GM12878 (cell line): ENCODE measurements at regions not wholly inside any gene's neighbourhood (a gene's known extent, or its start where the extent isn't known, plus 50 kb on each side); places are given as distances from the start of the nearest gene placed in this dataset.

Source experiments
- ATAC-seq: fragments of 200-7000 bp; cut with Tn5 transposase; 3 replicates; pipeline ENCODE4 v1.9.1; 2020; ENCODE audit warnings: mild to moderate bottlenecking, moderate library complexity
- BruUV-seq: library from RNA; stranded (reverse); fragments of 400-500 nt; replicated peaks from 2 replicates; lab custom pipeline; 2021; lab: Mats Ljungman, UMichigan
- CTCF ChIA-PET: fragments of 300-600 bp; sonication (Branson Sonifier 250); formaldehyde crosslinking; extraction: SDS; loops from one replicate; lab custom pipeline; 2021; ENCODE audit warnings: inconsistent platforms; lab: Yijun Ruan, JAX
- POLR2A ChIA-PET: fragments of 350-600 bp; formaldehyde crosslinking; extraction: SDS; loops from one replicate; lab custom pipeline; 2021; ENCODE audit warnings: inconsistent platforms; lab: Charles Lee
- RAD21 ChIA-PET: fragments of 300-600 bp; sonication (Branson Sonifier 250); formaldehyde crosslinking; loops from one replicate; lab custom pipeline; 2023; ENCODE audit warnings: antibody characterized with exemption; ENCODE audit not compliant: unreplicated experiment; lab: Charles Lee
- SMC1A ChIA-PET: fragments of 300-600 bp; sonication (Branson Sonifier 250); formaldehyde crosslinking; loops from one replicate; lab custom pipeline; 2023; ENCODE audit not compliant: unreplicated experiment, uncharacterized antibody; lab: Charles Lee
- DNase-seq: peaks from one replicate; pipeline ENCODE4 v3.0.0-alpha.2; 2011; ENCODE audit warnings: low read depth, low spot score
- FAIRE-seq: peaks from 3 replicates; lab custom pipeline; 2011; peaks lifted over from hg19 to GRCh38; lab: Jason Lieb, UNC
- H2AFZ ChIP-seq: 2 replicates; pipeline ENCODE4 v1.6.0; 2011; ENCODE audit warnings: low read depth, low read length, control low read depth; ENCODE audit not compliant: control insufficient read depth
- H3K27ac ChIP-seq: 2 replicates; pipeline ENCODE4 v1.5.1; 2011; ENCODE audit warnings: control low read depth; ENCODE audit not compliant: control insufficient read depth, insufficient read depth
- H3K27me3 ChIP-seq, 2 experiments: replicated peaks in 1 of 2; 2 replicates each; pipeline versions ENCODE4 v1.6.0 to v1.6.1; 2011; ENCODE audit warnings: low read length in 1 of 2; ENCODE audit not compliant: control insufficient read depth in 2 of 2, insufficient read depth in 2 of 2
- H3K36me3 ChIP-seq, 2 experiments: 2 replicates each; pipeline ENCODE4 v1.5.1; 2011; ENCODE audit warnings: low read length in 1 of 2; ENCODE audit not compliant: control insufficient read depth in 2 of 2, insufficient read depth in 2 of 2
- H3K4me1 ChIP-seq: 2 replicates; pipeline ENCODE4 v1.6.1; 2011; ENCODE audit warnings: mild to moderate bottlenecking, low read length, moderate library complexity, mixed read lengths; ENCODE audit not compliant: control insufficient read depth, insufficient read depth
- H3K4me2 ChIP-seq: 2 replicates; pipeline ENCODE4 v1.6.0; 2011; ENCODE audit warnings: control low read depth; ENCODE audit not compliant: control insufficient read depth, insufficient read depth
- H3K4me3 ChIP-seq: fragments of 200-600 bp; sonication (generic); 2 replicates; pipeline ENCODE4 v1.5.1; 2016
- H3K79me2 ChIP-seq: 2 replicates; pipeline ENCODE4 v1.6.0; 2011; ENCODE audit warnings: low read length; ENCODE audit not compliant: control insufficient read depth, insufficient read depth
- H3K9ac ChIP-seq: 2 replicates; pipeline ENCODE4 v1.8.0; 2011; ENCODE audit warnings: low read length, control low read depth, mixed read lengths; ENCODE audit not compliant: control insufficient read depth, insufficient read depth
- H3K9me3 ChIP-seq: replicated peaks from 3 replicates; pipeline ENCODE4 v1.5.1; 2011; ENCODE audit warnings: mild to moderate bottlenecking, low read length; ENCODE audit not compliant: control insufficient read depth, insufficient read depth
- H4K20me1 ChIP-seq: 2 replicates; pipeline ENCODE4 v1.6.0; 2011; ENCODE audit not compliant: control insufficient read depth, insufficient read depth
- BHLHE40 ChIP-seq, 2 experiments: fragments of 450-650 bp in 1 of 2; IDR thresholded peaks; 2 replicates each; pipeline ENCODE4 v1.6.1; 2011 to 2017; ENCODE audit warnings: low read depth in 2 of 2, borderline replicate concordance in 1 of 2, improper control_type of control experiment in 1 of 2, low read length in 1 of 2, mild to moderate bottlenecking in 1 of 2
- BMI1 ChIP-seq: fragments of 450-650 bp; IDR thresholded peaks from 2 replicates; pipeline ENCODE4 v1.6.1; 2016; ENCODE audit warnings: mild to moderate bottlenecking, moderate library complexity, borderline replicate concordance
- CHD1 ChIP-seq: IDR thresholded peaks from 2 replicates; pipeline ENCODE4 v1.6.1; 2012; ENCODE audit warnings: low read depth, low read length, improper control_type of control experiment
- EGR1 ChIP-seq, 2 experiments: IDR thresholded peaks; 1 replicate in 1 of 2; 2 replicates in 1 of 2; pipeline ENCODE4 v1.6.1; 2011 to 2012; ENCODE audit warnings: low read depth in 2 of 2, low read length in 2 of 2, borderline replicate concordance in 1 of 2, mild to moderate bottlenecking in 1 of 2, moderate library complexity in 1 of 2
- ESRRA ChIP-seq: IDR thresholded peaks from 2 replicates; pipeline ENCODE4 v1.6.1; 2012; ENCODE audit warnings: mild to moderate bottlenecking, low read length, improper control_type of control experiment
- IKZF1 ChIP-seq: fragments of 450-650 bp; conservative IDR thresholded peaks from 2 replicates; pipeline ENCODE4 v1.6.1; 2017; ENCODE audit warnings: antibody characterized with exemption, mild to moderate bottlenecking
- JUND ChIP-seq: IDR thresholded peaks from 2 replicates; pipeline ENCODE4 v1.6.1; 2012; ENCODE audit warnings: low read depth, mild to moderate bottlenecking, low read length, improper control_type of control experiment, moderate library complexity
- MEF2B ChIP-seq: fragments of 450-650 bp; IDR thresholded peaks from 2 replicates; pipeline ENCODE4 v1.6.1; 2018; ENCODE audit warnings: mild to moderate bottlenecking, moderate library complexity; ENCODE audit not compliant: partially characterized antibody, poor library complexity, severe bottlenecking
- NKRF ChIP-seq: fragments of 450-650 bp; conservative IDR thresholded peaks from 2 replicates; pipeline ENCODE4 v1.6.1; 2017; ENCODE audit warnings: mild to moderate bottlenecking, moderate library complexity
- PAX8 ChIP-seq: fragments of 450-650 bp; IDR thresholded peaks from 2 replicates; pipeline ENCODE4 v1.6.1; 2017; ENCODE audit warnings: mild to moderate bottlenecking, moderate library complexity
- ZBTB4 ChIP-seq: fragments of 450-650 bp; formaldehyde crosslinking; IDR thresholded peaks from 2 replicates; pipeline ENCODE4 v1.4.0; 2022; ENCODE audit warnings: mild to moderate bottlenecking, moderate library complexity
- WGBS: methylation state at CpG from one replicate; pipeline ENCODE4 v1.1.6; 2016; ENCODE audit warnings: low lambda C conversion rate; ENCODE audit not compliant: insufficient replicate concordance, insufficient coverage; ENCODE audit errors: missing lambda C conversion rate; 5-methylcytosine and 5-hydroxymethylcytosine counted together
- in situ Hi-C: fragments of 300-500 bp; cut with MboI; formaldehyde crosslinking; loops from 9 replicates; pipeline ENCODE4 v1.14.3; 2018; ENCODE audit warnings: mixed read lengths
- intact Hi-C: fragments of 100-400 bp; cut with micrococcal nuclease; formaldehyde crosslinking; loops from one replicate; pipeline ENCODE4 v1.14.2; 2022; ENCODE audit not compliant: unreplicated experiment
- TF ChIP-seq, protein P1 (sequence below): fragments of 450-650 bp; IDR thresholded peaks from 2 replicates; pipeline ENCODE4 v1.6.1; 2018; ENCODE audit warnings: mild to moderate bottlenecking, low read depth, moderate library complexity; ENCODE audit not compliant: partially characterized antibody
- TF ChIP-seq, protein P2 (sequence below): IDR thresholded peaks from 2 replicates; pipeline ENCODE4 v1.6.1; 2012; ENCODE audit warnings: low read depth, low read length, improper control_type of control experiment

- SMC1A ChIA-PET: interaction anchor here (0.5 to 2.1 kb wide), 10 partner anchors 13 to 1077 kb away, joined by 3 to 5 read pairs (median 4); partner anchors contain the start of genes GNL3L and RRAGB
- no peaks in the 10 kb centered on the region for H3K4me1 ChIP-seq
- DNase-seq: no peak
- BruUV-seq: no TSS peak
- FAIRE-seq: no peak
- in situ Hi-C loops (loop anchor here (5.0 kb wide), 1 partner anchor 162 kb away; no protein-coding TSS in a partner anchor), intact Hi-C loops (loop anchor here (1.0 kb wide), 1 partner anchor 146 kb away; no protein-coding TSS in a partner anchor)
- H3K27ac ChIP-seq: peak overlapping the region; percentile 86
- POLR2A ChIA-PET: interaction anchor here (1.3 to 1.5 kb wide), 3 partner anchors 200 to 597 kb away, joined by 6 to 8 read pairs (median 7); partner anchors contain the start of genes APEX2 and TSR2
- peak overlapping the region; percentile 26 for H3K4me2 ChIP-seq
- H4K20me1 ChIP-seq: no peaks in the 10 kb centered on the region
- CTCF ChIA-PET: interaction anchor here (0.7 to 3.6 kb wide), 7 partner anchors 146 to 699 kb away, joined by 3 to 18 read pairs (median 3); no protein-coding TSS in a partner anchor
- H3K27me3 ChIP-seq: no peaks in the 10 kb centered on the region
- 38% methylated on average over 6 of the region's 6 CpGs for WGBS
- peak overlapping the region; percentile 73 for H3K9ac ChIP-seq
- no peaks in the 10 kb centered on the region for H3K9me3 ChIP-seq
- H3K79me2 ChIP-seq: no peaks in the 10 kb centered on the region
- no peak overlapping the region for H3K4me3 ChIP-seq
- ATAC-seq: no peak
- RAD21 ChIA-PET: interaction anchor here (0.9 to 2.3 kb wide), 13 partner anchors 8 to 1593 kb away, joined by 3 to 14 read pairs (median 5); partner anchors contain the start of genes APEX2 and GNL3L
- peak overlapping the region; percentile 69 for H2AFZ ChIP-seq
- H3K36me3 ChIP-seq: no peaks in the 10 kb centered on the region
- no peak for TF ChIP-seq BHLHE40 (IDR thresholded peaks at IDR 0.05; ENCODE audit: borderline replicate concordance in 1 of 2, low read depth in 2 of 2, low read length in 1 of 2)
- TF ChIP-seq PAX8: no peak
- no peak for TF ChIP-seq EGR1 (IDR thresholded peaks at IDR 0.05; ENCODE audit: borderline replicate concordance in 1 of 2, low read depth in 2 of 2, low read length in 2 of 2)
- TF ChIP-seq MEF2B: no peak
- no peak for TF ChIP-seq CHD1
- no peak for TF ChIP-seq ESRRA
- TF ChIP-seq, protein P1, sequence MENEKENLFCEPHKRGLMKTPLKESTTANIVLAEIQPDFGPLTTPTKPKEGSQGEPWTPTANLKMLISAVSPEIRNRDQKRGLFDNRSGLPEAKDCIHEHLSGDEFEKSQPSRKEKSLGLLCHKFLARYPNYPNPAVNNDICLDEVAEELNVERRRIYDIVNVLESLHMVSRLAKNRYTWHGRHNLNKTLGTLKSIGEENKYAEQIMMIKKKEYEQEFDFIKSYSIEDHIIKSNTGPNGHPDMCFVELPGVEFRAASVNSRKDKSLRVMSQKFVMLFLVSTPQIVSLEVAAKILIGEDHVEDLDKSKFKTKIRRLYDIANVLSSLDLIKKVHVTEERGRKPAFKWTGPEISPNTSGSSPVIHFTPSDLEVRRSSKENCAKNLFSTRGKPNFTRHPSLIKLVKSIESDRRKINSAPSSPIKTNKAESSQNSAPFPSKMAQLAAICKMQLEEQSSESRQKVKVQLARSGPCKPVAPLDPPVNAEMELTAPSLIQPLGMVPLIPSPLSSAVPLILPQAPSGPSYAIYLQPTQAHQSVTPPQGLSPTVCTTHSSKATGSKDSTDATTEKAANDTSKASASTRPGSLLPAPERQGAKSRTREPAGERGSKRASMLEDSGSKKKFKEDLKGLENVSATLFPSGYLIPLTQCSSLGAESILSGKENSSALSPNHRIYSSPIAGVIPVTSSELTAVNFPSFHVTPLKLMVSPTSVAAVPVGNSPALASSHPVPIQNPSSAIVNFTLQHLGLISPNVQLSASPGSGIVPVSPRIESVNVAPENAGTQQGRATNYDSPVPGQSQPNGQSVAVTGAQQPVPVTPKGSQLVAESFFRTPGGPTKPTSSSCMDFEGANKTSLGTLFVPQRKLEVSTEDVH: no peak
- no peak for TF ChIP-seq ZBTB4 (CRISPR knock-in tag)
- TF ChIP-seq BMI1: no peak
- TF ChIP-seq NKRF: no peak
- TF ChIP-seq JUND: no peak
- 0 out of 2 replicates have a peak, but pooled peaks have one; percentile 1 for TF ChIP-seq IKZF1
- TF ChIP-seq, protein P2, sequence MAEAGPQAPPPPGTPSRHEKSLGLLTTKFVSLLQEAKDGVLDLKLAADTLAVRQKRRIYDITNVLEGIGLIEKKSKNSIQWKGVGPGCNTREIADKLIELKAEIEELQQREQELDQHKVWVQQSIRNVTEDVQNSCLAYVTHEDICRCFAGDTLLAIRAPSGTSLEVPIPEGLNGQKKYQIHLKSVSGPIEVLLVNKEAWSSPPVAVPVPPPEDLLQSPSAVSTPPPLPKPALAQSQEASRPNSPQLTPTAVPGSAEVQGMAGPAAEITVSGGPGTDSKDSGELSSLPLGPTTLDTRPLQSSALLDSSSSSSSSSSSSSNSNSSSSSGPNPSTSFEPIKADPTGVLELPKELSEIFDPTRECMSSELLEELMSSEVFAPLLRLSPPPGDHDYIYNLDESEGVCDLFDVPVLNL: no peak
Observed at GRCh38 chrX:54640103-54640690, 110.2 kb downstream of the GNL3L start.
